IPS-18a (cell line): ENCODE measurements at regions not wholly inside any gene's neighbourhood (a gene's known extent, or its start where the extent isn't known, plus 50 kb on each side); places are given as distances from the start of the nearest gene placed in this dataset.
"Not testable (repeated sequence)": the region's sequence is repeated elsewhere in the genome, so short reads cannot be mapped to it uniquely, and the experiment has no call there.

Source experiments
- H3K27ac ChIP-seq: one replicate; pipeline ENCODE4 v1.5.1; 2013; ENCODE audit warnings: low read length
- H3K27me3 ChIP-seq: one replicate; pipeline ENCODE4 v1.6.1; 2013; ENCODE audit warnings: mild to moderate bottlenecking, low read length; ENCODE audit not compliant: control insufficient read depth, insufficient read depth
- H3K36me3 ChIP-seq: one replicate; pipeline ENCODE4 v1.6.1; 2013; ENCODE audit warnings: low read depth, low read length; ENCODE audit not compliant: control insufficient read depth
- H3K4me1 ChIP-seq: one replicate; pipeline ENCODE4 v1.6.1; 2013; ENCODE audit warnings: low read depth, low read length; ENCODE audit not compliant: control insufficient read depth
- H3K4me3 ChIP-seq: one replicate; pipeline ENCODE4 v1.5.1; 2013; ENCODE audit warnings: low read length
- H3K9ac ChIP-seq: one replicate; pipeline ENCODE4 v1.6.1; 2013; ENCODE audit warnings: mild to moderate bottlenecking, low read length, moderate library complexity
- H3K9me3 ChIP-seq: one replicate; pipeline ENCODE4 v1.6.1; 2013; ENCODE audit warnings: low read depth, low read length; ENCODE audit not compliant: control insufficient read depth

DNA sequence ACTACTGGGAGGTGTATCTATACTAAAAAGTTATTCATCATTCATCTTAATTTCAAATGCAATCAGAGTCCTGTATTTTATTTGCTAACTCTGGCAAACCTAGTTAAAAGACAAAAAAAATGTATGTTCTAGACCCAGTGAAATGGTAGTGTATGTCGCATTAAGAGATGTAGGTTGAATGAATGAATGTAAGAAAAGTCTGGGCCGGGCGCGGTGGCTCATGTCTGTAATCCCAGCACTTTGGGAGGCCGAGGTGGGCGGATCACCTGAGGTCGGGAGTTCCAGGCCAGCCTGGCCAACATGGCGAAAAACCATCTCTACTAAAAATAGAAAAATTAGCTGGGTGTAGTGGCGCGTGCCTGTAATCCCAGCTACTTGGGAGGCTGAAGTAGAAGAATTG lies 214.7 kb upstream of the ZNF217 start:
- not testable (repeated sequence) for H3K4me1 ChIP-seq, H3K9me3 ChIP-seq, H3K27me3 ChIP-seq, H3K27ac ChIP-seq, H3K9ac ChIP-seq, H3K36me3 ChIP-seq, H3K4me3 ChIP-seq

DNA sequence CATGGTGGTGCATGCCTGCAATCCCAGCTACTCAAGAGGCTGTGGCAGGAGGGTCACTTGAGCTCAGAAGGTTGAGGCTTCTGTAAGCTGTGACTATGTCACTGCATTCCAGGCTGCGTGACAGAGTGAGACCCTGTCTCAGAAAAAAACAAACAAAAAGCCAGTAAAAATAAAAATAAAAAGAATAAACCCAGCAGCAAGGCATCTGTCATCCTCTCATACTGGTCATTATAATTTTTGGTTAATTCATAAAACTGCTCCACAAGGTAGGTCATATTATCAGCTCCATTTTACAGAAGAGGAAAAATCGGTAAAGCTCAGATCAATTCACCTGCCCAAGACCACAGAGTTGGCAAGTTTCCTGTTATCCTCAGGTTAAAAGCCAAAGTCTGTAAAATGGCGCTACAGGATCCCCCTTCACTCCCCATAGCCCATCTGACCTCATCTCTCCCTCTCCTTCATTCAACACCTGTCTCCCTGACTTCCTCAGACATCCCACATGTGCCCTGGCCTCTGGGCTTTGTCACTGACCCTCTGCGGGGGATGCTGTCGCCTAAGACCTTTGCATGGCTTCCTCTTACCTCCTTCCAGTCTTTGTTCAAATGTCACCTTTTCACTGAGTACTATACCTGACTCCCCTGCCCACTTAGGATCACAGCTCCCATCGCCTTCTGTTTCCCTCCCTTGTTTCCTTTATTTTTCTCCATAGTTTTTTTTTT lies 213.2 kb upstream of the ZNF217 start:
- Histone ChIP-seq H3K4me1 (peaks cover 7% of the 10 kb centered on the region), H3K27ac (no peak overlapping the region), H3K27me3 (no peaks in the 10 kb centered on the region), H3K9me3 (no peaks in the 10 kb centered on the region), H3K36me3 (no peaks in the 10 kb centered on the region), H3K9ac (no peak overlapping the region), H3K4me3 (no peak overlapping the region)

DNA sequence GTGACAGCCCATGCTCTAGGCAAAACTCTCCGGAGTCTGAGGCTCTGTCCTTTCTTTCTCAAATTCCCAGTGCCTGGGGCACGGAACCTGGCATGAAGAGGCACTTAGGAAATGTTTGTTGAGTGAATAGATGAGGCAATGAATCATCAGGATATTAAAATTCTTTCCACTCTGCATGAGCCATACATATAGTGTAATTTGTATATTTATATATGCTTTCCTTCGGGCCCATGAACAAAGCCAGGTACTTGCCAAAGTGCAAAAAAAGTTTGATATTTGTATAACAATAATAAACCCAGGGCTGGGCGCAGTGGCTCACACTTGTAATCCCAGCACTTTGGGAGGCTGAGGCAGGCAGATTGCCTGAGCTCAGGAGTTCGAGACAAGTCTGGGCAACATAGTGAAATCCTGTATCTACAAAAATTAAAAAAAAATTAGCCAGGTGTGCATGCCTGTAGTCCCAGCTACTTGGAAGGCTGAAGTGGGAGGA lies 212.3 kb upstream of the ZNF217 start:
- Histone ChIP-seq H3K27me3 (no peaks in the 10 kb centered on the region), H3K9ac (no peak overlapping the region), H3K9me3 (no peaks in the 10 kb centered on the region), H3K4me1 (peaks cover 7% of the 10 kb centered on the region), H3K4me3 (no peak overlapping the region), H3K27ac (no peak overlapping the region), H3K36me3 (no peaks in the 10 kb centered on the region)

DNA sequence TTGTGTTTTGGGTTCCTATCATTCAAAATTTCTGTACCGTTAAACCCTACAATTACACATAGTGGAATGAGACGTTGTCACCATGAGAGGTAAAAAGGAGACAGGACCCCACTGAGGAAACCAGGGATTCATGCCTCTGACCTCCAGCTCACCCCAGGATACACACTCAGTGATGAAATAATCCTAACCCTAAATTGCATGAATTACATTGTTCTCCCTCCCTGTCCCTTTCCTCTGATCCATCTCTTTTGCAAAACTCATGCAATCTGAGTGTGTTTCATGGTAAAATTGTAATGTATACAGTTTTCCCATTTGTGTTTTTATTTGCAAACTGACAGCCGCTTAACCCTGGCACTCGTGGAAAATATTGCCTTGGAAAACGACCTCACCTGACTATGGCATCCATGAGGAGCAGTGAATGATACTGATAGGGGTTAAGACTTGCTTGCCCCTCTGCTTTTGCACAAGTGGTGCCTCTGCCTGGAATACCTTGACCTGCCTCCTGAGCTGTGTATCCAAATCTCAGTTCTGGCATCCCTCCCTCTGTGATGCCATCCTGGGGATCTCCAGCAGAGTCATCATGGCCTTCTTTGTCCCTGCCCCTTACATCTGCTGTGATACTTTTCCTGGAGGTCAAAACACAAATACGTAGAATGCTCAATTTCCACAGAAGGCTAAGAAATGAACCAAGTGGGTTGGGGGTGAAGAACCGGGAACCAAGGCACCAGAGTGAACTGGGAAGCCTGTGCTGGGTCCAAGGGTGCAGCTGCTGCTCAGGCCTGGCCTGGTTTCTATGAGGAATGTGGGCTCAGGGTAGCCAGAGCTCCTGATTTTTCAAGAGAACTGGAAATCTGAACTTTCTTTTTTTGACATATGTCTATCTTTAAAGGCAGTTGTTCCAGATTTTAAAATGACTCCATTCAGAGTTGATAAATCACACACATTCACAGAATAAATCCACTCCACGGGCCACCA lies 211.6 kb upstream of the ZNF217 start:
- H3K27ac ChIP-seq = no peak overlapping the region
- no peak overlapping the region for H3K9ac ChIP-seq
- no peaks in the 10 kb centered on the region for H3K9me3 ChIP-seq
- no peak overlapping the region for H3K4me3 ChIP-seq
- peaks cover 7% of the 10 kb centered on the region for H3K4me1 ChIP-seq
- H3K36me3 ChIP-seq = no peaks in the 10 kb centered on the region
- H3K27me3 ChIP-seq = no peaks in the 10 kb centered on the region

DNA sequence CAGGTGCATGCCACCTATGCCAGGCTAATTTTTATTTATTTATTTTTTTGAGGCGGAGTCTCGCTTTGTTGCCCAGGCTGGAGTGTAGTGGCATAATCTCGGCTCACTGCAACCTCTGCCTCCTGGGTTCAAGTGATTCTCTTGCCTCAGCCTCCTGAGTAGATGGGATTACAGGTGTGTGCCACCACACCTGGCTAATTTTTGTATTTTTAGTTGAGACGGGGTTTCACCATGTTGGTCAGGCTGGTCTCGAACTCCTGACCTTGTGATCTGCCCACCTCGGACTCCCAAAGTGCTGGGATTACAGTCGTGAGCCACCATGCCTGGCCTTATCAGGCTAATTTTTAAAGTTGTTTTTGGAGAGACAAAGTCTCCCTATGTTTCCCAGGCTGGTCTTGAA lies 210.7 kb upstream of the ZNF217 start:
- H3K4me1 ChIP-seq, H3K9me3 ChIP-seq, H3K9ac ChIP-seq, H3K27me3 ChIP-seq, H3K36me3 ChIP-seq, H3K27ac ChIP-seq, H3K4me3 ChIP-seq: not testable (repeated sequence)

DNA sequence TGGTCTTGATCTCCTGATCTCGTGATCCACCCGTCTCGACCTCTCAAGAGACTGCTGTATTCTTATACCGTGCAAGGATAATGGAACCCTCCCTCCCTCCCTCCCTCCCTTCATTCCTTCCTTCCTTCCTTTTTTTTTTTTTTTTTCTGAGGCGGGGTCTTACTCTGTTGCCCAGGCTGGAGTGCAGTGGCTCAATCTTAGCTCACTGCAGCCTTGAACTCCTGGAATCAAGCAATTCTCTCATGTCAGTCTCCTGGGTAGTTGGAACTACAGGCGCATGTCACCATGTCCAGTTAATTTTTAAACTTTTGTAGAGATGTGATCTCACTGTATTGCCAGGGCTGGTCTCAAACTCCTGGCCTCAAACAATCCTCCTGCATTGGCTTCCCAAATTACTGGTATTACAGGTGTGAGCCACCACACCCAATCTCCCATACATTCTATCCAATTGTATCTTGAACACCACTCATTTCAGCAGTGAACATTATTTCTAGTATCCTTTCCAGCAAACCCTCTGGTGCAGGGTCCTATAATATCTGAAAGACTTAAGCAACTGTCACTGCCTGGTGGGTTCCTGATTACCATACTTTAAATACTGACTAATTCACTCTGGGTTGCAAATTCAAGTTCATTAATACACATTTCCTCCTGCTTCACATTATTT lies 210.0 kb upstream of the ZNF217 start:
- Histone ChIP-seq H3K9ac (no peak overlapping the region), H3K4me3 (no peak overlapping the region), H3K4me1 (no peaks in the 10 kb centered on the region), H3K9me3 (no peaks in the 10 kb centered on the region), H3K27me3 (no peaks in the 10 kb centered on the region), H3K36me3 (no peaks in the 10 kb centered on the region), H3K27ac (no peak overlapping the region)

DNA sequence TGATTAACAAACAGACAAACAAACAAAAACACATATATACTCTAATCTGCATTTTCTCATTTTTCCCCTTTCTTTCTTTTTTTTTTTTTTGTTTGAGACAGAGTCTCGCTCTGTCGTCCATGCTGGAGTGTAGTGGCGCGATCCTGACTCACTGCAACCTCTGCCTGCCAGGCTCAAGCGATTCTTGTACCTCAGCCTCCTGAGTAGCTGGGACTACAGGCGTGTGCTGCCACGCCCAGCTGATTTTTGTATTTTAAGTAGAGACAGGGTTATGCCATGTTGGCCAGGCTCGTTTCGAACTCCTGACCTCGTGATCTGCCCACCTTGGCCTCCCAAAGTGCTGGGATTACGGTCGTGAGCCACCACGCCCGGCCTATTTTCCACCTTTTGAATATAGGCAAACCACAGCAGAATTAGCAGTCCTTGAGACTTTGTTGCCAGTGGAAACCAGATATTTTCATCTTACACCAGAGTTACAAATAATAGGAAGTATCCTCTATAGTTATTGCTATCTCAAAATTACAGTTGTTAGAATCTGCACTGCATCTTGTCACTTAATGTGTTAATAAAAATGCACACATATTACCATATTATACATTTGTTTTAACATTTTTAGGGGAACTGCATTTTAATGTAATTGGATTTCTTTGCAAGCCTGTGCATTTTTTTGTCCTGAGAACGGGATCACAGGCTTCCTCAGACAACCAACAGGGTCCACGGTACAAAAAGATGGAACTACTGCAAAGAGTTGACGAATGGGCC lies 208.2 kb upstream of the ZNF217 start:
- Histone ChIP-seq H3K27ac (no peak overlapping the region), H3K9ac (no peak overlapping the region), H3K36me3 (no peaks in the 10 kb centered on the region), H3K4me3 (no peak overlapping the region), H3K27me3 (no peaks in the 10 kb centered on the region), H3K9me3 (no peaks in the 10 kb centered on the region), H3K4me1 (no peaks in the 10 kb centered on the region)

DNA sequence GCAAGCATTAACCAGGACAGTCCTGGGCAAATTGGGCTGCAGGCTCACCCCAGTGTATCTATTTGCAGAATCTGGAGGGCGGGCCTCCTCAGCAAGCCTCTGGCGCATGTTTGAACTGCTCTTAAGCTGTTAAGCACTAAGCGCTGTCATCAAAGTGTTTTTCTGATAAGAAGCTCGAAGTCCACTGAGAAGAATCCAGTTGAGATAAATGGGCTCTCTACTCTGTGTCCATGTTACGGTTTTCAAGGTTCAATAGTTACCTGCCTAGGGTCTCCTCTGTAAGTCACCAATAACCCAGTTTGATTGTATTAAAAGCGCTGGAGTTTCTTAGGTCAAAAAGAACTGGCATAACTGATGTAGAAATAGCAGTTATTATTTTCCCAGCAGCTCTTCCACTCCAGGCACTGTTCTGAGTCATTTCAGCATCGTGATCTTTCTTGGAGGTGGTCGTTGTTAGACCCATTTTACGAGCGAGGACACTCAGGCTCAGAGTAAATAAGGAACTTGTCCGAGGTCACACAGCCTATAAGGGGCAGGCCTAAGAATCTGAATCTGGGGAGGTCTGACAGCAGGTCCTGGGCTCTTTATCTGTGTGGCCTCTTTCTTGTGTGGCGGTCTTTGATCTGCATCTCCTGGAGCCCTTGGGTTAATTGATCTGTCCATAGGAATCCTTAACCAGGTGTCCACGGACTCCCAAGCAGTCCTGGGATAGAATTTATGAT lies 207.4 kb upstream of the ZNF217 start:
- Histone ChIP-seq H3K9me3 (no peaks in the 10 kb centered on the region), H3K27ac (no peak overlapping the region), H3K4me1 (no peaks in the 10 kb centered on the region), H3K27me3 (no peaks in the 10 kb centered on the region), H3K4me3 (no peak overlapping the region), H3K36me3 (no peaks in the 10 kb centered on the region), H3K9ac (no peak overlapping the region)

DNA sequence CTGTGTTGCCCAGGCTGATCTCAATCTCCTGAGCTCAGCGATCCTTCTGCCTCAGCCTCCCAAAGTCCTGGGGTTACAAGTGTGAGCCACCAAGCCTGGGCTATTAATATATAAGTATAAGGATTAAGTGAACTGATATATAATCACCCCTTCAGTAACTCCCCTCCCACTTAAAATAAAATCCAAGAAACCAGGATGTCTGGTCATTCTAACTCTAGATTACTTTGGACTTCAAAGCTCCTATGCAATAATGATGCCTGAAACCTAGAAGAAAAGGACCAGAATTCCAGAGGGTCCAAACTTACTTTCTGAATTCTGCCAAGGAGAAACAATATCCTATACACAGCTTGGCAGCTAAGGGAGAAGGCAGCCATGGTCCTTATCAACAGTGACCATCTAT lies 206.8 kb upstream of the ZNF217 start:
- no peaks in the 10 kb centered on the region for H3K27me3 ChIP-seq
- H3K9me3 ChIP-seq = no peaks in the 10 kb centered on the region
- H3K9ac ChIP-seq = no peak overlapping the region
- no peaks in the 10 kb centered on the region for H3K36me3 ChIP-seq
- no peak overlapping the region for H3K27ac ChIP-seq
- no peaks in the 10 kb centered on the region for H3K4me1 ChIP-seq
- no peak overlapping the region for H3K4me3 ChIP-seq

DNA sequence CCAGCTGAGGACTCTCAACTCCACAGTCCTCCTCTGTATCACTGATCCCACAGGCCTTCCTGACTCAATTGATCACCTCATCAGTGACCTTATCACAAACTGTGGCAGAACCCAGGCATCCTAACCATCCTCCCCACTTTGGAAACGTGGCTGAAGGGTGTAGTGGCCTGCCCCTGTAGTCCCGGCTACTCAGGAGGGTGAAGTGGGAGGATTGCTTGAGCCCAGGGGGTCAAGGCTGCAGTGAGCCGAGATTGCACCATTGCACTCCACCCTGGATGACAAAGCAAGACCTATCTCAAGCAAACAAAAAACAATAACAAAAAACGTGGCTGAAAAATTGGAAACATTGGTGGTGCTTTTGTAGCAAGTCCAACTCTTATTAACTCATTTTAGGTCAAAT lies 203.4 kb upstream of the ZNF217 start:
- H3K9me3 ChIP-seq = no peaks in the 10 kb centered on the region
- H3K27ac ChIP-seq = no peak overlapping the region
- H3K36me3 ChIP-seq = no peaks in the 10 kb centered on the region
- no peaks in the 10 kb centered on the region for H3K27me3 ChIP-seq
- H3K4me3 ChIP-seq = no peak overlapping the region
- no peak overlapping the region for H3K9ac ChIP-seq
- H3K4me1 ChIP-seq = no peaks in the 10 kb centered on the region
